Body of pancreas (tissue), 4 donors: ENCODE measurements at regions not wholly inside any gene's neighbourhood (a gene's known extent, or its start where the extent isn't known, plus 50 kb on each side); places are given as distances from the start of the nearest gene placed in this dataset.

Experiments
- CTCF ChIP-seq, 7 experiments: fragments of 450-650 bp in 4 of 7; fragments of 200-600 bp in 3 of 7; sonication (generic) in 3 of 7; IDR thresholded peaks; one replicate each; pipeline ENCODE4 v1.5.1; 2016 to 2019; ENCODE audit warnings: antibody characterized with exemption in 7 of 7
- POLR2A ChIP-seq, 3 donors: fragments of 450-650 bp; IDR thresholded peaks; one replicate each; pipeline ENCODE4 v1.6.1; 2016; ENCODE audit warnings: antibody characterized with exemption in 3 of 3, mild to moderate bottlenecking in 2 of 3

- TF ChIP-seq POLR2A (IDR thresholded peaks at IDR 0.05) (no peak), CTCF (IDR thresholded peaks at IDR 0.05) (no peak)
Observed at GRCh38 chr2:138276339-138276738, 225.2 kb upstream of the SPOPL start.
